CD14-positive monocyte (primary cell): ENCODE measurements at regions not wholly inside any gene's neighbourhood (a gene's known extent, or its start where the extent isn't known, plus 50 kb on each side); places are given as distances from the start of the nearest gene placed in this dataset.

Experiments
- DNase-seq, 3 donors: peaks; one replicate each; pipeline ENCODE4 v3.0.0-alpha.2; 2011 to 2022
- H2AFZ ChIP-seq: 2 replicates; pipeline ENCODE4 v1.6.0; 2012; ENCODE audit warnings: mild to moderate bottlenecking, low read depth, low read length, inconsistent platforms; ENCODE audit not compliant: insufficient read depth, poor library complexity, severe bottlenecking
- H3K27ac ChIP-seq, 2 donors: 1 replicate in 1 of 2; 2 replicates in 1 of 2; pipeline ENCODE4 v1.5.1; 2012 to 2013; ENCODE audit warnings: low read length in 2 of 2, control low read depth in 1 of 2, inconsistent platforms in 1 of 2, low read depth in 1 of 2, mild to moderate bottlenecking in 1 of 2
- H3K27me3 ChIP-seq, 2 donors: one replicate each; pipeline versions ENCODE4 v1.6.0 to v1.6.1; 2011 to 2013; ENCODE audit warnings: low read length in 2 of 2; ENCODE audit not compliant: control insufficient read depth in 2 of 2, insufficient read depth in 2 of 2
- H3K36me3 ChIP-seq, 2 donors: replicated peaks in 1 of 2; 1 replicate in 1 of 2; 2 replicates in 1 of 2; pipeline versions ENCODE4 v1.5.1 to v1.6.1; 2012 to 2013; ENCODE audit warnings: low read length in 2 of 2, control low read depth in 1 of 2, inconsistent platforms in 1 of 2, mild to moderate bottlenecking in 1 of 2; ENCODE audit not compliant: insufficient read depth in 2 of 2, control insufficient read depth in 1 of 2
- H3K4me1 ChIP-seq, 2 donors: 1 replicate in 1 of 2; 2 replicates in 1 of 2; pipeline versions ENCODE4 v1.5.1 to v1.6.1; 2012 to 2013; ENCODE audit warnings: low read length in 2 of 2, control low read depth in 1 of 2, inconsistent platforms in 1 of 2, mild to moderate bottlenecking in 1 of 2, moderate library complexity in 1 of 2; ENCODE audit not compliant: insufficient read depth in 2 of 2, control insufficient read depth in 1 of 2
- H3K4me2 ChIP-seq: replicated peaks from 2 replicates; pipeline ENCODE3; 2012; ENCODE audit warnings: low read length, moderate library complexity, mild to moderate bottlenecking; ENCODE audit not compliant: poor library complexity, severe bottlenecking; ENCODE audit errors: extremely low read depth
- H3K4me3 ChIP-seq, 3 experiments: fragments of 200-600 bp in 1 of 3; sonication (generic) in 1 of 3; replicated peaks in 1 of 3; 1 replicate in 2 of 3; 2 replicates in 1 of 3; pipeline ENCODE4 v1.5.1; 2011 to 2013; ENCODE audit warnings: low read length in 3 of 3, mild to moderate bottlenecking in 3 of 3, control low read depth in 2 of 3, low read depth in 2 of 3, inconsistent platforms in 1 of 3, moderate library complexity in 1 of 3
- H3K79me2 ChIP-seq: 2 replicates; pipeline ENCODE4 v1.6.0; 2012; ENCODE audit warnings: mild to moderate bottlenecking, control low read depth, inconsistent platforms, low read length, moderate library complexity; ENCODE audit not compliant: insufficient read depth
- H3K9ac ChIP-seq: 2 replicates; pipeline ENCODE4 v1.6.0; 2017; ENCODE audit warnings: low read length, mild to moderate bottlenecking; ENCODE audit not compliant: insufficient read depth, poor library complexity, severe bottlenecking
- H3K9me3 ChIP-seq, 2 donors: replicated peaks in 1 of 2; 1 replicate in 1 of 2; 2 replicates in 1 of 2; pipeline versions ENCODE4 v1.5.1 to v1.6.1; 2012 to 2013; ENCODE audit warnings: low read length in 2 of 2, control low read depth in 1 of 2; ENCODE audit not compliant: control insufficient read depth in 1 of 2, insufficient read depth in 1 of 2
- H4K20me1 ChIP-seq: 2 replicates; pipeline ENCODE4 v1.6.0; 2012; ENCODE audit warnings: mild to moderate bottlenecking, low read length, control low read depth, moderate library complexity; ENCODE audit not compliant: insufficient read depth
- H3K27ac Mint-ChIP-seq, 7 donors: one replicate each; pipeline ENCODE4 v1.8.0; 2020; ENCODE audit warnings: mild to moderate bottlenecking in 7 of 7, mixed read lengths in 7 of 7, moderate library complexity in 6 of 7, inconsistent platforms in 2 of 7
- H3K27me3 Mint-ChIP-seq, 3 donors: one replicate each; pipeline ENCODE4 v1.8.0; 2021 to 2022; ENCODE audit warnings: low read depth in 3 of 3, mild to moderate bottlenecking in 3 of 3, mixed read lengths in 3 of 3, moderate library complexity in 3 of 3, inconsistent platforms in 1 of 3
- H3K36me3 Mint-ChIP-seq, 2 donors: one replicate each; pipeline ENCODE4 v1.8.0; 2020; ENCODE audit warnings: mixed read lengths in 2 of 2, inconsistent platforms in 1 of 2, mild to moderate bottlenecking in 1 of 2
- H3K4me1 Mint-ChIP-seq: one replicate; pipeline ENCODE4 v1.8.0; 2020; ENCODE audit warnings: mild to moderate bottlenecking, mixed read lengths
- H3K4me3 Mint-ChIP-seq, 2 donors: one replicate each; pipeline ENCODE4 v1.8.0; 2020; ENCODE audit warnings: mild to moderate bottlenecking in 2 of 2, mixed read lengths in 2 of 2, moderate library complexity in 1 of 2
- H3K9me3 Mint-ChIP-seq, 7 donors: one replicate each; pipeline ENCODE4 v1.8.0; 2020 to 2022; ENCODE audit warnings: mixed read lengths in 7 of 7, mild to moderate bottlenecking in 6 of 7, moderate library complexity in 6 of 7, inconsistent platforms in 2 of 7
- WGBS: methylation state at CpG from one replicate; pipeline ENCODE4 v1.1.5; 2013; ENCODE audit warnings: missing lambda C conversion rate; ENCODE audit not compliant: insufficient coverage; 5-methylcytosine and 5-hydroxymethylcytosine counted together
- intact Hi-C, 2 donors: fragments of 100-400 bp; cut with micrococcal nuclease; formaldehyde crosslinking; loops; one replicate each; pipeline versions ENCODE4 v1.15.0 to v1.15.1; 2023
- TF ChIP-seq, protein P1 (sequence below): fragments of 200-600 bp; IDR thresholded peaks from one replicate; pipeline ENCODE4 v1.8.0; 2022; ENCODE audit warnings: antibody characterized with exemption, mild to moderate bottlenecking

GRCh38 chr9:29174136-29174535 is 1600.9 kb upstream of the C9orf72 start:
- TF ChIP-seq, protein P1, sequence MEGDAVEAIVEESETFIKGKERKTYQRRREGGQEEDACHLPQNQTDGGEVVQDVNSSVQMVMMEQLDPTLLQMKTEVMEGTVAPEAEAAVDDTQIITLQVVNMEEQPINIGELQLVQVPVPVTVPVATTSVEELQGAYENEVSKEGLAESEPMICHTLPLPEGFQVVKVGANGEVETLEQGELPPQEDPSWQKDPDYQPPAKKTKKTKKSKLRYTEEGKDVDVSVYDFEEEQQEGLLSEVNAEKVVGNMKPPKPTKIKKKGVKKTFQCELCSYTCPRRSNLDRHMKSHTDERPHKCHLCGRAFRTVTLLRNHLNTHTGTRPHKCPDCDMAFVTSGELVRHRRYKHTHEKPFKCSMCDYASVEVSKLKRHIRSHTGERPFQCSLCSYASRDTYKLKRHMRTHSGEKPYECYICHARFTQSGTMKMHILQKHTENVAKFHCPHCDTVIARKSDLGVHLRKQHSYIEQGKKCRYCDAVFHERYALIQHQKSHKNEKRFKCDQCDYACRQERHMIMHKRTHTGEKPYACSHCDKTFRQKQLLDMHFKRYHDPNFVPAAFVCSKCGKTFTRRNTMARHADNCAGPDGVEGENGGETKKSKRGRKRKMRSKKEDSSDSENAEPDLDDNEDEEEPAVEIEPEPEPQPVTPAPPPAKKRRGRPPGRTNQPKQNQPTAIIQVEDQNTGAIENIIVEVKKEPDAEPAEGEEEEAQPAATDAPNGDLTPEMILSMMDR, result no peak
- peaks cover 0 to 5% (median 2%) of the 10 kb centered on the region in 7 donors for H3K9me3 Mint-ChIP-seq

DNA sequence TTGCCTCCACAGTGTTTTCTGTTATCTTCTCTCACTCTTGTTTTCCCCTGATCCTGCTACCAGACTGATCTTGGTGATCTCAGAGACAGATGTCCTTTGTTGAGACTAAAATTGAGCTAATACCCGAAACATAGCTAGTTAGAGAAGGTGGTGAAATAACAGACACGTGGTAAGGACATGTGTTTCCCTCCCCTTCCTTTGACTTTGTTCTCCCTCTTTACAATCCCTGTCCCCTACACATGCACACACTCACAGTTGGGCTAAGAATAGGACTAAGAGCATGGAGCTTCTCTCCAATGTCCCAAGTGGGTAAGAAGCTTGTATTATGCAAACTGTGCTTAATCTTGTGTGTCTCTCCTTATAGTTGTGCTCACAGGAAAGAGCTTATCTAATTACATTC is 1603.0 kb upstream of the C9orf72 start:
- intact Hi-C loops, result no loop called here
- Mint-ChIP-seq H3K4me1 (no peaks in the 10 kb centered on the region), H3K4me3 (no peak overlapping the region), H3K36me3 (no peaks in the 10 kb centered on the region), H3K27ac (no peak overlapping the region), H3K27me3 (peaks cover 0 to 3% (median 0%) of the 10 kb centered on the region in 3 donors), H3K9me3 (peaks cover 0 to 3% (median 0%) of the 10 kb centered on the region in 7 donors)
- H4K20me1 ChIP-seq, result no peaks in the 10 kb centered on the region
- no peak overlapping the region for H3K27ac ChIP-seq
- no peaks in the 10 kb centered on the region for H3K27me3 ChIP-seq
- H3K36me3 ChIP-seq, result no peaks in the 10 kb centered on the region
- H3K9ac ChIP-seq, result no peak overlapping the region
- H3K4me3 ChIP-seq, result no peak overlapping the region
- H3K4me2 ChIP-seq, result no peak overlapping the region
- no peak overlapping the region for H2AFZ ChIP-seq
- H3K9me3 ChIP-seq, result no peaks in the 10 kb centered on the region
- TF ChIP-seq, protein P1, result no peak
- WGBS, result no CpG with 5 or more reads among the region's 2 CpGs
- no peaks in the 10 kb centered on the region for H3K79me2 ChIP-seq
- no peak for DNase-seq
- H3K4me1 ChIP-seq, result no peaks in the 10 kb centered on the region

More at GRCh38 chr9:29174136-29174535, 1600.9 kb upstream of the C9orf72 start:
- no peaks in the 10 kb centered on the region for H3K36me3 Mint-ChIP-seq
- no peak overlapping the region for H2AFZ ChIP-seq
- H3K27me3 ChIP-seq, result no peaks in the 10 kb centered on the region
- no peaks in the 10 kb centered on the region for H3K4me1 Mint-ChIP-seq
- no peak overlapping the region for H3K27ac Mint-ChIP-seq
- H3K9me3 ChIP-seq, result no peaks in the 10 kb centered on the region
- H3K27me3 Mint-ChIP-seq, result peaks cover 0 to 3% (median 0%) of the 10 kb centered on the region in 3 donors
- no peak for DNase-seq
- H4K20me1 ChIP-seq, result no peaks in the 10 kb centered on the region
- no peak overlapping the region for H3K4me3 Mint-ChIP-seq
- no peak overlapping the region for H3K27ac ChIP-seq
- H3K4me1 ChIP-seq, result no peaks in the 10 kb centered on the region
- no peaks in the 10 kb centered on the region for H3K36me3 ChIP-seq
- no peak overlapping the region for H3K9ac ChIP-seq
- no peak overlapping the region for H3K4me2 ChIP-seq
- no CpG with 5 or more reads among the region's 3 CpGs for WGBS
- H3K4me3 ChIP-seq, result no peak overlapping the region
- intact Hi-C loops, result no loop called here
- H3K79me2 ChIP-seq, result no peaks in the 10 kb centered on the region
